ENCODE measurements at regions not wholly inside any gene's neighbourhood (a gene's known extent, or its start where the extent isn't known, plus 50 kb on each side); places are given as distances from the start of the nearest gene placed in this dataset.

- DNase-seq, result peak; percentile 59
These were observed 92.9 kb upstream of the SYNDIG1 start for GRCh38 chr20:24376311-24377099.

- no peak for DNase-seq
These were observed 96.1 kb upstream of the SYNDIG1 start for GRCh38 chr20:24373372-24373771.

GRCh38 chr20:24370911-24371695, 98.3 kb upstream of the SYNDIG1 start:
- DNase-seq, result no peak

- no peak for DNase-seq
These were observed 99.2 kb upstream of the SYNDIG1 start for GRCh38 chr20:24370249-24370648.

GRCh38 chr20:24368253-24368652, 101.2 kb upstream of the SYNDIG1 start:
- DNase-seq, result no peak

GRCh38 chr20:24366336-24367004, 103.0 kb upstream of the SYNDIG1 start:
- DNase-seq, result no peak

GRCh38 chr20:24365670-24366069, 103.8 kb upstream of the SYNDIG1 start:
- no peak for DNase-seq

GRCh38 chr20:24364482-24364881, 104.9 kb upstream of the SYNDIG1 start:
- DNase-seq, result no peak

- DNase-seq, result no peak
These were observed 106.4 kb upstream of the SYNDIG1 start for GRCh38 chr20:24363031-24363430.

- DNase-seq, result no peak
These were observed 107.3 kb upstream of the SYNDIG1 start for GRCh38 chr20:24362080-24362479.

GRCh38 chr20:24361541-24361940, 107.9 kb upstream of the SYNDIG1 start:
- no peak for DNase-seq

GRCh38 chr20:24360531-24360930, 108.9 kb upstream of the SYNDIG1 start:
- DNase-seq, result no peak

GRCh38 chr20:24359321-24360027, 110.0 kb upstream of the SYNDIG1 start:
- no peak for DNase-seq

GRCh38 chr20:24357931-24358330, 111.5 kb upstream of the SYNDIG1 start:
- DNase-seq, result no peak

- no peak for DNase-seq
These were observed 112.3 kb upstream of the SYNDIG1 start for GRCh38 chr20:24357177-24357576.

- no peak for DNase-seq
These were observed 116.2 kb upstream of the SYNDIG1 start for GRCh38 chr20:24353135-24353690.

- no peak for DNase-seq
These were observed 118.5 kb upstream of the SYNDIG1 start for GRCh38 chr20:24350923-24351368.

- no peak for DNase-seq
These were observed 127.6 kb upstream of the SYNDIG1 start for GRCh38 chr20:24341781-24342180.

- DNase-seq, result no peak
These were observed 128.5 kb upstream of the SYNDIG1 start for GRCh38 chr20:24340933-24341332.

GRCh38 chr20:24339210-24339641, 130.2 kb upstream of the SYNDIG1 start:
- no peak for DNase-seq

GRCh38 chr20:24337551-24337950, 131.9 kb upstream of the SYNDIG1 start:
- DNase-seq, result no peak

GRCh38 chr20:24337069-24337468, 132.4 kb upstream of the SYNDIG1 start:
- peak; percentile 54 for DNase-seq

GRCh38 chr20:24334830-24335229, 134.6 kb upstream of the SYNDIG1 start:
- no peak for DNase-seq
